ENCODE measurements at regions not wholly inside any gene's neighbourhood (a gene's known extent, or its start where the extent isn't known, plus 50 kb on each side); places are given as distances from the start of the nearest gene placed in this dataset.

GRCh38 chr14:76948976-76949375 lies 79.5 kb downstream of the IRF2BPL start:
- TF ChIP-seq, protein P1, sequence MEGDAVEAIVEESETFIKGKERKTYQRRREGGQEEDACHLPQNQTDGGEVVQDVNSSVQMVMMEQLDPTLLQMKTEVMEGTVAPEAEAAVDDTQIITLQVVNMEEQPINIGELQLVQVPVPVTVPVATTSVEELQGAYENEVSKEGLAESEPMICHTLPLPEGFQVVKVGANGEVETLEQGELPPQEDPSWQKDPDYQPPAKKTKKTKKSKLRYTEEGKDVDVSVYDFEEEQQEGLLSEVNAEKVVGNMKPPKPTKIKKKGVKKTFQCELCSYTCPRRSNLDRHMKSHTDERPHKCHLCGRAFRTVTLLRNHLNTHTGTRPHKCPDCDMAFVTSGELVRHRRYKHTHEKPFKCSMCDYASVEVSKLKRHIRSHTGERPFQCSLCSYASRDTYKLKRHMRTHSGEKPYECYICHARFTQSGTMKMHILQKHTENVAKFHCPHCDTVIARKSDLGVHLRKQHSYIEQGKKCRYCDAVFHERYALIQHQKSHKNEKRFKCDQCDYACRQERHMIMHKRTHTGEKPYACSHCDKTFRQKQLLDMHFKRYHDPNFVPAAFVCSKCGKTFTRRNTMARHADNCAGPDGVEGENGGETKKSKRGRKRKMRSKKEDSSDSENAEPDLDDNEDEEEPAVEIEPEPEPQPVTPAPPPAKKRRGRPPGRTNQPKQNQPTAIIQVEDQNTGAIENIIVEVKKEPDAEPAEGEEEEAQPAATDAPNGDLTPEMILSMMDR (conservative IDR thresholded peaks at IDR 0.05; ENCODE audit: low read depth, low read length), result no peak
- TF ChIP-seq EZH2 (IDR thresholded peaks at IDR 0.05; ENCODE audit: borderline replicate concordance, low read depth, low read length, poor library complexity, severe bottlenecking), result no peak

Measured in A673 (cell line).